Uterus (tissue), 2 donors: ENCODE measurements at regions not wholly inside any gene's neighbourhood (a gene's known extent, or its start where the extent isn't known, plus 50 kb on each side); places are given as distances from the start of the nearest gene placed in this dataset.
"Not testable (repeated sequence)": the region's sequence is repeated elsewhere in the genome, so short reads cannot be mapped to it uniquely, and the experiment has no call there.

Source experiments
- POLR2A ChIP-seq, 2 donors: fragments of 450-650 bp; IDR thresholded peaks; one replicate each; pipeline ENCODE4 v1.6.1; 2016; ENCODE audit warnings: antibody characterized with exemption in 2 of 2, mild to moderate bottlenecking in 1 of 2, moderate library complexity in 1 of 2
- TF ChIP-seq, protein P1 (sequence below), 4 experiments: fragments of 200-600 bp in 2 of 4; fragments of 450-650 bp in 2 of 4; sonication (generic) in 2 of 4; IDR thresholded peaks; one replicate each; pipeline ENCODE4 v1.5.1; 2016 to 2019; ENCODE audit warnings: antibody characterized with exemption in 4 of 4, mild to moderate bottlenecking in 2 of 4, moderate library complexity in 1 of 4

DNA sequence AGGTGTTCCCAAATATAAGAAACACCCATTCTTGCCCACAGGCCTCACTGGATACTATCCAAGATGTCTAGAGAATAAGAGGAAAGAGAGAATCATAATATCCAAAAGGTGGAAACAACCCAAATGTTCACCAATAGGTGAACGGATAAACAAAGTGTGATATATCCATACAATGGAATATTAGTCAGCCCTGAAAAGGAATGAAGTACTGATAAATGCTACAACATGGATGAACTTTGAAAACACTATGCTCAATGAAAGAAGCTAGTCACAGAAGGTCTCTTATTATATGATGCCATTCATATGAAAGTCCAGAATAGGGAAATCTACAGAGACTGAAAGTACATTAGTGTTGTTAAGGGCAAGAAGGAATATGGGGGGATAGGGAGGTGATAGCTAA, 65.4 kb downstream of the HOXC4 start:
- not testable (repeated sequence) for TF ChIP-seq POLR2A (IDR thresholded peaks at IDR 0.05)
- TF ChIP-seq, protein P1, sequence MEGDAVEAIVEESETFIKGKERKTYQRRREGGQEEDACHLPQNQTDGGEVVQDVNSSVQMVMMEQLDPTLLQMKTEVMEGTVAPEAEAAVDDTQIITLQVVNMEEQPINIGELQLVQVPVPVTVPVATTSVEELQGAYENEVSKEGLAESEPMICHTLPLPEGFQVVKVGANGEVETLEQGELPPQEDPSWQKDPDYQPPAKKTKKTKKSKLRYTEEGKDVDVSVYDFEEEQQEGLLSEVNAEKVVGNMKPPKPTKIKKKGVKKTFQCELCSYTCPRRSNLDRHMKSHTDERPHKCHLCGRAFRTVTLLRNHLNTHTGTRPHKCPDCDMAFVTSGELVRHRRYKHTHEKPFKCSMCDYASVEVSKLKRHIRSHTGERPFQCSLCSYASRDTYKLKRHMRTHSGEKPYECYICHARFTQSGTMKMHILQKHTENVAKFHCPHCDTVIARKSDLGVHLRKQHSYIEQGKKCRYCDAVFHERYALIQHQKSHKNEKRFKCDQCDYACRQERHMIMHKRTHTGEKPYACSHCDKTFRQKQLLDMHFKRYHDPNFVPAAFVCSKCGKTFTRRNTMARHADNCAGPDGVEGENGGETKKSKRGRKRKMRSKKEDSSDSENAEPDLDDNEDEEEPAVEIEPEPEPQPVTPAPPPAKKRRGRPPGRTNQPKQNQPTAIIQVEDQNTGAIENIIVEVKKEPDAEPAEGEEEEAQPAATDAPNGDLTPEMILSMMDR (IDR thresholded peaks at IDR 0.05) = not testable (repeated sequence)
